Epidermal melanocyte (primary cell): ENCODE measurements at regions not wholly inside any gene's neighbourhood (a gene's known extent, or its start where the extent isn't known, plus 50 kb on each side); places are given as distances from the start of the nearest gene placed in this dataset.

Source experiments
- DNase-seq: peaks from one replicate; pipeline ENCODE4 v3.0.0; 2011; ENCODE audit warnings: low spot score; ENCODE audit not compliant: insufficient read length

GRCh38 chr3:117509858-117510257 is 800.3 kb downstream of the TUSC7 start:
- DNase-seq, result no peak

GRCh38 chr3:117510396-117510795 is 800.8 kb downstream of the TUSC7 start:
- DNase-seq, result no peak

- no peak for DNase-seq
These were observed 803.4 kb downstream of the TUSC7 start for GRCh38 chr3:117512975-117513374.

- DNase-seq, result no peak
These were observed 805.7 kb downstream of the TUSC7 start for GRCh38 chr3:117515309-117515708.

GRCh38 chr3:117518364-117518763 is 808.8 kb downstream of the TUSC7 start:
- DNase-seq, result no peak

GRCh38 chr3:117519776-117520175 is 810.2 kb downstream of the TUSC7 start:
- DNase-seq, result no peak

- DNase-seq, result no peak
These were observed 811.0 kb downstream of the TUSC7 start for GRCh38 chr3:117520582-117520981.

GRCh38 chr3:117523418-117523817 is 813.8 kb downstream of the TUSC7 start:
- no peak for DNase-seq

- no peak for DNase-seq
These were observed 815.3 kb downstream of the TUSC7 start for GRCh38 chr3:117524890-117525289.

GRCh38 chr3:117526470-117527079 is 817.0 kb downstream of the TUSC7 start:
- no peak for DNase-seq

GRCh38 chr3:117527346-117527745 is 817.8 kb downstream of the TUSC7 start:
- DNase-seq, result no peak

- DNase-seq, result no peak
These were observed 819.1 kb downstream of the TUSC7 start for GRCh38 chr3:117528688-117529087.

GRCh38 chr3:117531078-117531767 is 821.6 kb downstream of the TUSC7 start:
- no peak for DNase-seq

- DNase-seq, result no peak
These were observed 822.7 kb downstream of the TUSC7 start for GRCh38 chr3:117532268-117532667.

GRCh38 chr3:117534138-117534537 is 824.6 kb downstream of the TUSC7 start:
- no peak for DNase-seq

GRCh38 chr3:117536006-117536405 is 826.4 kb downstream of the TUSC7 start:
- no peak for DNase-seq

- no peak for DNase-seq
These were observed 828.4 kb downstream of the TUSC7 start for GRCh38 chr3:117537949-117538348.

GRCh38 chr3:117539729-117540128 is 830.1 kb downstream of the TUSC7 start:
- no peak for DNase-seq

GRCh38 chr3:117540597-117540996 is 831.0 kb downstream of the TUSC7 start:
- DNase-seq, result no peak

- DNase-seq, result no peak
These were observed 832.1 kb downstream of the TUSC7 start for GRCh38 chr3:117541721-117542120.

GRCh38 chr3:117543521-117543920 is 833.9 kb downstream of the TUSC7 start:
- no peak for DNase-seq

GRCh38 chr3:117545484-117545883 is 835.9 kb downstream of the TUSC7 start:
- DNase-seq, result no peak

- no peak for DNase-seq
These were observed 838.5 kb downstream of the TUSC7 start for GRCh38 chr3:117547956-117548550.
